Activated B cell treated with CpG ODN at 0.5 μM for 24 hours (primary cell): ENCODE measurements at regions not wholly inside any gene's neighbourhood (a gene's known extent, or its start where the extent isn't known, plus 50 kb on each side); places are given as distances from the start of the nearest gene placed in this dataset.
"Not testable (repeated sequence)": the region's sequence is repeated elsewhere in the genome, so short reads cannot be mapped to it uniquely, and the experiment has no call there.

Experiments
- ATAC-seq: fragments of 200-7000 bp; cut with Tn5 transposase; one replicate; pipeline ENCODE4 v1.10.0; 2021; ENCODE audit warnings: low read depth, mild to moderate bottlenecking, moderate library complexity
- CTCF ChIA-PET: fragments of 350-600 bp; sonication (Branson Sonifier 250); formaldehyde crosslinking; loops from one replicate; lab custom pipeline; 2021; ENCODE audit warnings: antibody characterized with exemption; lab: Charles Lee
- POLR2A ChIA-PET: fragments of 350-600 bp; sonication (Branson Sonifier 250); formaldehyde crosslinking; loops from one replicate; lab custom pipeline; 2021; ENCODE audit warnings: antibody characterized with exemption; lab: Charles Lee
- DNase-seq: peaks from one replicate; pipeline ENCODE4 v3.0.0; 2022
- H3K27ac Mint-ChIP-seq: one replicate; pipeline ENCODE4 v1.8.0; 2020; ENCODE audit warnings: mixed read lengths
- H3K27me3 Mint-ChIP-seq: one replicate; pipeline ENCODE4 v1.8.0; 2021; ENCODE audit warnings: mixed read lengths
- H3K36me3 Mint-ChIP-seq: one replicate; pipeline ENCODE4 v1.8.0; 2021; ENCODE audit warnings: low read depth, mixed read lengths
- H3K4me1 Mint-ChIP-seq: one replicate; pipeline ENCODE4 v1.8.0; 2021; ENCODE audit warnings: mixed read lengths
- H3K4me3 Mint-ChIP-seq: one replicate; pipeline ENCODE4 v1.8.0; 2020; ENCODE audit warnings: mild to moderate bottlenecking, mixed read lengths
- H3K9me3 Mint-ChIP-seq: one replicate; pipeline ENCODE4 v1.8.0; 2020; ENCODE audit warnings: mixed read lengths
- CTCF ChIP-seq: fragments of 200-600 bp; IDR thresholded peaks from one replicate; pipeline ENCODE4 v1.8.0; 2022; ENCODE audit warnings: antibody characterized with exemption, mild to moderate bottlenecking
- intact Hi-C: fragments of 100-400 bp; cut with micrococcal nuclease; formaldehyde crosslinking; loops from one replicate; pipeline ENCODE4 v1.15.1; 2024

- intact Hi-C loops = no loop called here
- Mint-ChIP-seq H3K36me3 (no peaks in the 10 kb centered on the region), H3K9me3 (no peaks in the 10 kb centered on the region), H3K4me3 (no peak overlapping the region), H3K27me3 (no peaks in the 10 kb centered on the region), H3K27ac (no peak overlapping the region), H3K4me1 (no peaks in the 10 kb centered on the region)
- no peak for TF ChIP-seq CTCF
- ChIA-PET CTCF (no interaction called here), POLR2A (no interaction called here)
- DNase-seq = no peak
- no peak for ATAC-seq
These were observed 696.9 kb upstream of the EPHA5 start for GRCh38 chr4:66367043-66367660.

GRCh38 chr4:66360395-66360794 is 690.1 kb upstream of the EPHA5 start:
- H3K27ac Mint-ChIP-seq, CTCF ChIA-PET, POLR2A ChIA-PET, H3K9me3 Mint-ChIP-seq, H3K27me3 Mint-ChIP-seq, DNase-seq, ATAC-seq, H3K36me3 Mint-ChIP-seq, H3K4me3 Mint-ChIP-seq, H3K4me1 Mint-ChIP-seq, intact Hi-C loops: not testable (repeated sequence)

GRCh38 chr4:66357316-66357715 is 687.0 kb upstream of the EPHA5 start:
- no peak overlapping the region for H3K27ac Mint-ChIP-seq
- H3K27me3 Mint-ChIP-seq = no peaks in the 10 kb centered on the region
- no peak for TF ChIP-seq CTCF
- no peaks in the 10 kb centered on the region for H3K4me1 Mint-ChIP-seq
- ATAC-seq (no peak), DNase-seq (no peak)
- POLR2A ChIA-PET = no interaction called here
- CTCF ChIA-PET = no interaction called here
- H3K4me3 Mint-ChIP-seq = no peak overlapping the region
- H3K9me3 Mint-ChIP-seq = peaks cover 2% of the 10 kb centered on the region
- intact Hi-C loops = no loop called here
- no peaks in the 10 kb centered on the region for H3K36me3 Mint-ChIP-seq

GRCh38 chr4:66355328-66355727 is 685.0 kb upstream of the EPHA5 start:
- intact Hi-C loops = no loop called here
- H3K27ac Mint-ChIP-seq = no peak overlapping the region
- no peak for TF ChIP-seq CTCF
- ATAC-seq (no peak), DNase-seq (no peak)
- no peaks in the 10 kb centered on the region for H3K4me1 Mint-ChIP-seq
- no peaks in the 10 kb centered on the region for H3K27me3 Mint-ChIP-seq
- no peak overlapping the region for H3K4me3 Mint-ChIP-seq
- CTCF ChIA-PET = no interaction called here
- no peaks in the 10 kb centered on the region for H3K36me3 Mint-ChIP-seq
- peaks cover 2% of the 10 kb centered on the region for H3K9me3 Mint-ChIP-seq
- POLR2A ChIA-PET = no interaction called here

- CTCF ChIA-PET = no interaction called here
- Mint-ChIP-seq H3K27ac (no peak overlapping the region), H3K4me1 (no peaks in the 10 kb centered on the region), H3K36me3 (no peaks in the 10 kb centered on the region), H3K27me3 (no peaks in the 10 kb centered on the region), H3K4me3 (no peak overlapping the region), H3K9me3 (peaks cover 2% of the 10 kb centered on the region)
- TF ChIP-seq CTCF = no peak
- intact Hi-C loops = no loop called here
- no peak for DNase-seq
- ATAC-seq = no peak
- POLR2A ChIA-PET = no interaction called here
These were observed 681.5 kb upstream of the EPHA5 start for GRCh38 chr4:66351761-66352160.
